Raji (cell line): ENCODE measurements at regions not wholly inside any gene's neighbourhood (a gene's known extent, or its start where the extent isn't known, plus 50 kb on each side); places are given as distances from the start of the nearest gene placed in this dataset.

Source experiments
- POLR2A ChIP-seq: IDR thresholded peaks from 2 replicates; pipeline ENCODE4 v1.6.1; 2011; ENCODE audit warnings: low read depth, low read length, control low read depth; ENCODE audit not compliant: insufficient read depth

GRCh38 chr7:91374321-91374989 is 110.2 kb downstream of the FZD1 start:
- no peak for TF ChIP-seq POLR2A

DNA sequence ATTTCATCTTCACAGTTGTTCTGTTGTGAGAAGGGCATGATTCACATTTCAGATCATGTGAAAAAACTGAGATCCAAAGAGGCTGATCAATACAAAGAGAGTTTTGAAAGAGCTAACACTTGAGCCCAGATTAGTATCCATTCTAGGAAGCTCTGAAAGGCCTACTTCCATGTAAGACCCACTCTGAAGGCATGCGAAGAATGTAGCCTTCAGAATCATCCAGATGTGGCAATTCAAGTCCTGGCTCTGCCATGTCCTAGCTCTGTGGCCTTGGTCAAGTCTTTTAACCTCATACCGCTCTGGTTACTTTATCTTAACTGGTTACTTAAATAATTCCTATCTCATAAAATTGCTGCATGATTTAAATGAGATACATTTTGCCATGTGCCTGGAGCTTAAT is 111.1 kb downstream of the FZD1 start:
- TF ChIP-seq POLR2A = no peak

GRCh38 chr7:91378131-91378530 is 113.9 kb downstream of the FZD1 start:
- TF ChIP-seq POLR2A = no peak

DNA sequence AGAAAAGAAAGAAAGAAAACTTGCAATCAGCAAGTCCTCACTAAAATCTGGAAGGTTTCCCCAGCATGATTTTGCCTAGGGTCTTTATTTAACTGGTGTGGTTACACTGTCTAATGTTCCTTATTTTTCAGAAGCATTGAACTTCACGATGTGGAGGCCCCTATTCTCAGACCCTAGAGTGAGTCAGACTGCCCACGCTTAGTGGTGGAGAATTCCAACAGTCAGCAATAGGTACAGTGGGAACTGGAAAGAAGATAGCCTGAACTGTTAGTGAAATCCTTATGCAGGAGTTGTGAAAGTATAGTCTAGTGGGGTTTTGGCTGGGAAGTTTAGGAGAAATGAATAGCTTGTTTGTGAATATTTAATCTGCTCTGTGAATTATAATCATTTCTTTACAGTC is 115.0 kb downstream of the FZD1 start:
- TF ChIP-seq POLR2A = no peak

- TF ChIP-seq POLR2A = no peak
These were observed 115.8 kb downstream of the FZD1 start for GRCh38 chr7:91379991-91380390.

GRCh38 chr7:91383053-91383904 is 119.0 kb downstream of the FZD1 start:
- no peak for TF ChIP-seq POLR2A

GRCh38 chr7:91383905-91384274 is 119.7 kb downstream of the FZD1 start:
- TF ChIP-seq POLR2A = no peak

DNA sequence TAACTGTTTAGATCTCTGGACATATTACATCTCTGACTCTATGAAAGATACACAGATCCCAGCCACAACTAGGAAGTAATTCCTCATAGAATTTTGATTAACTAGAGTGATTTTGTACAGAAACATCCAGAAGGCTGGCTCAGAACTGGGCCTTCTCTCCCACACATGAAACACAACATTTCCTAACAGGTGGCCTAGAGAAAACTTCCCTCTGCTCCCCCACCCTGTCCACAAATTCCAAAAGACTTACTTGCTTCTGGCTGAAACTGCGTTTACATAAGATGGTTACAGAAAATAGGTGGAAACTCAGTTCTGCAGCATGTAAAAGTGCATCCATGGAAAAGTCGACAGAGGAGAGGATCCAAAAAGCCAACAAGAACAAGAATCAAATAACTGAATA is 132.9 kb downstream of the FZD1 start:
- TF ChIP-seq POLR2A = no peak

GRCh38 chr7:91397612-91398011 is 133.4 kb downstream of the FZD1 start:
- no peak for TF ChIP-seq POLR2A

GRCh38 chr7:91398341-91398740 is 134.1 kb downstream of the FZD1 start:
- no peak for TF ChIP-seq POLR2A

GRCh38 chr7:91405092-91405788 is 141.0 kb downstream of the FZD1 start:
- no peak for TF ChIP-seq POLR2A

- no peak for TF ChIP-seq POLR2A
These were observed 143.7 kb downstream of the FZD1 start for GRCh38 chr7:91407942-91408341.

- TF ChIP-seq POLR2A = no peak
These were observed 144.3 kb downstream of the FZD1 start for GRCh38 chr7:91408388-91409154.

DNA sequence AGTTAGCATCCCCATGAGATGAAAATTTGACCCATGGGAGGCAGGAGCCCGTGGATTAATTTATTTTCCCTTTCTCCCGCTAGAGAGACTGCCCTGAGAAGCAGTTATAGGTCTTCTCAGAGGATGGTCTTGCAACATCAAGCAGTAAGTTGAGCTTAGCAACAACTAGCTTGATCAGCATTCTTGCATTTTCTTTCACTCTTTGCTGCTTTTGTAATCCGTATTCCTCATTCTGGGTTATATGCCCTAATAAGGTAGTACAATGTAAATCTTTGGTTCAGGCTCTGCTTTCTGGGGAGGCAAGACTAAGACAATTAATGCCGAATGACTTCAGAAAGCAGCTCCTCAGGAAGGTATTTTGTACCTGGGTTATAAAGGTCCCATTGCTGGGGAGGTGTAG is 146.8 kb downstream of the FZD1 start:
- TF ChIP-seq POLR2A = no peak

- no peak for TF ChIP-seq POLR2A
These were observed 148.1 kb downstream of the FZD1 start for GRCh38 chr7:91412298-91412697.
